ENCODE measurements at regions not wholly inside any gene's neighbourhood (a gene's known extent, or its start where the extent isn't known, plus 50 kb on each side); places are given as distances from the start of the nearest gene placed in this dataset.

DNA sequence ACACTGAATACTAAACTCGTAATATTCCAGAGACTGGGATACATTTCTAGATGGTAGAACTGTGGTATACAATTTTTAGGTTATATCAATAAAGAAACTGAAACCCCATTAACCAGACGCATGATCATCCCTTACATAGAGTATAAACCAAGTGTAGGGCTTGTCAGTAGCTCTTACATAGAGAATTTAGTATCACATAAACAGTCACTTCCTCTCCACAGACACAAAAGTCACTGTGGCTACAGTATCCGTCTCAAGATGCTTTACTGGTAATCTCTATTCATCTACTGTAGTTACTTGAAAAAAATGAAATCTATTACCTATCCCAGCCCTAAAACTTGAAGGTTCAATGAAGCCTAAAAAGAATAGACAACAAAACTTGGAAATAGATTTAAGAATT, 252.3 kb upstream of the TMPRSS15 start:
- Histone ChIP-seq H3K27ac (no peak overlapping the region), H3K4me3 (no peak overlapping the region), H3K36me3 (no peaks in the 10 kb centered on the region), H3K4me1 (no peaks in the 10 kb centered on the region), H3K9me3 (no peaks in the 10 kb centered on the region), H3K27me3 (no peaks in the 10 kb centered on the region)
- TF ChIP-seq POLR2A (IDR thresholded peaks at IDR 0.05): no peak
- TF ChIP-seq, protein P1, sequence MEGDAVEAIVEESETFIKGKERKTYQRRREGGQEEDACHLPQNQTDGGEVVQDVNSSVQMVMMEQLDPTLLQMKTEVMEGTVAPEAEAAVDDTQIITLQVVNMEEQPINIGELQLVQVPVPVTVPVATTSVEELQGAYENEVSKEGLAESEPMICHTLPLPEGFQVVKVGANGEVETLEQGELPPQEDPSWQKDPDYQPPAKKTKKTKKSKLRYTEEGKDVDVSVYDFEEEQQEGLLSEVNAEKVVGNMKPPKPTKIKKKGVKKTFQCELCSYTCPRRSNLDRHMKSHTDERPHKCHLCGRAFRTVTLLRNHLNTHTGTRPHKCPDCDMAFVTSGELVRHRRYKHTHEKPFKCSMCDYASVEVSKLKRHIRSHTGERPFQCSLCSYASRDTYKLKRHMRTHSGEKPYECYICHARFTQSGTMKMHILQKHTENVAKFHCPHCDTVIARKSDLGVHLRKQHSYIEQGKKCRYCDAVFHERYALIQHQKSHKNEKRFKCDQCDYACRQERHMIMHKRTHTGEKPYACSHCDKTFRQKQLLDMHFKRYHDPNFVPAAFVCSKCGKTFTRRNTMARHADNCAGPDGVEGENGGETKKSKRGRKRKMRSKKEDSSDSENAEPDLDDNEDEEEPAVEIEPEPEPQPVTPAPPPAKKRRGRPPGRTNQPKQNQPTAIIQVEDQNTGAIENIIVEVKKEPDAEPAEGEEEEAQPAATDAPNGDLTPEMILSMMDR (IDR thresholded peaks at IDR 0.05 in 4 of 5, conservative IDR thresholded peaks at IDR 0.05 in 1 of 5): no peak
- intact Hi-C loops (cut with DNase I; ENCODE audit: low total_unique reads): no loop called here
- no peak for ATAC-seq
- DNase-seq: no peak
- in situ Hi-C loops (cut with MboI; ENCODE audit: low sequenced_read_pairs in 4 of 4): no loop called here

DNA sequence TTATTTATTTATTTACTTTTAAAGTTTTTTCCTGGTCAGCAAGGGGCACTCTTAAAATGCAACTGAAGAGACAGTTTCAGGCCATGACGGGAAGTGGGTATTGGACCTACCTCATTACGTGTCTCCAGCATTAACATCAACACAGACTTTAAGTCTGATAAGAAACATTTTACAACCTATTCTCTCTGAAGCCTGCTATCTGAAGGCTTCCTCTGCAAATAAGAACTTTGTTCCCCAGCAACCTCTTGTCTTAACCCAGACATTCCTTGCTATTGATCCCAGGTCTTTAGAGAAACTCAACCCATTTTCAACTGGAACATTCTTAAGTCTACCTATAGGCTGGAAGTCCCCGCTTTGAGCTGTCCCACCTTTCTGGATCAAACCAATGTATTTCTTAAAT, 258.3 kb upstream of the TMPRSS15 start:
- no peaks in the 10 kb centered on the region for H3K9me3 ChIP-seq
- ATAC-seq (no peak), DNase-seq (no peak)
- intact Hi-C loops (cut with DNase I; ENCODE audit: low total_unique reads) (no loop called here), in situ Hi-C loops (cut with MboI; ENCODE audit: low sequenced_read_pairs in 4 of 4) (no loop called here)
- H3K27me3 ChIP-seq: no peaks in the 10 kb centered on the region
- H3K4me1 ChIP-seq: no peaks in the 10 kb centered on the region
- H3K27ac ChIP-seq: no peak overlapping the region
- H3K36me3 ChIP-seq: no peaks in the 10 kb centered on the region
- H3K4me3 ChIP-seq: no peak overlapping the region
- no peak for TF ChIP-seq POLR2A (IDR thresholded peaks at IDR 0.05)

DNA sequence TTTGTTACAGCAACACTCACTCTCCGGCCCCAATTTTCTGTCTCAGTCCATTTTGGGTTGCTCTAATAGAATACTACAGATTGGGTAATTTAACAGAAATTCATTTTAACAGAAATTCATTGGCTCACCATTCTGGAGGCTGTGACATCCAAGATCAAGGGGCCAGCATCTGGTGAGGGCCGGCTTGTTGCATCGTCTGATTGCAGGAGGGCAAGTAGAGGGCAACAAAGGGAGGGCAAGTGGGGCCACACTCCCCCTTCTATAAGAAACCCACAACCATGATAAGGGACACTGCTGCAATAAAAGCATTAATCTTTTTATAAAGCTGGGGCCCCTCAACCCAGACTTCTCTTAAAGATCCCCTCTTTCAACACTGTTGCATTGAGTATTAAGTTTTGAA, 260.1 kb upstream of the TMPRSS15 start:
- in situ Hi-C loops (cut with MboI; ENCODE audit: low sequenced_read_pairs in 4 of 4): no loop called here
- no peaks in the 10 kb centered on the region for H3K9me3 ChIP-seq
- no peak overlapping the region for H3K4me3 ChIP-seq
- no peaks in the 10 kb centered on the region for H3K36me3 ChIP-seq
- ATAC-seq: no peak
- DNase-seq: no peak
- H3K27me3 ChIP-seq: no peaks in the 10 kb centered on the region
- no peak for TF ChIP-seq POLR2A (IDR thresholded peaks at IDR 0.05)
- TF ChIP-seq, protein P1 (IDR thresholded peaks at IDR 0.05 in 4 of 5, conservative IDR thresholded peaks at IDR 0.05 in 1 of 5): no peak
- intact Hi-C loops (cut with DNase I; ENCODE audit: low total_unique reads): no loop called here
- H3K4me1 ChIP-seq: no peaks in the 10 kb centered on the region
- H3K27ac ChIP-seq: no peak overlapping the region

DNA sequence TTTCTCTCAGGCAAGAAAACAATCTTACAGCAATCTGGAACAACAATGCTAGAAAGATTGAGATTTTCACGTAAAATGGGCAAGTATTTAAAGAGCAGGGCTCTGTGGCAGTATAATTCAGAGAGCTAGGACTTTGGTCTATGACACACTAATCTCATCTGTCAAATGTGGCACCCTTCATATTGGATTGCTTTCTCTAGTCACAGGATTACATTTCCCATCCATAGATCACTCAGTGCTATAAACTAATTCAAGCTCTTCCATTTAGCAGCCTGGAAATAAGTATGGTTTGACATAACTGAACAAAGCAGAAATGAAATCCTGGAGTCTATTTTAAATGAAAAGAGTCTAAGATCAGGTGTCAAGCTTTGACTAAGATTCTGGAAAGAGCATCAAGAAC, 263.1 kb upstream of the TMPRSS15 start:
- no peaks in the 10 kb centered on the region for H3K36me3 ChIP-seq
- H3K27me3 ChIP-seq: no peaks in the 10 kb centered on the region
- ATAC-seq: no peak
- H3K4me3 ChIP-seq: no peak overlapping the region
- intact Hi-C loops (cut with DNase I; ENCODE audit: low total_unique reads): no loop called here
- TF ChIP-seq, protein P1 (IDR thresholded peaks at IDR 0.05 in 4 of 5, conservative IDR thresholded peaks at IDR 0.05 in 1 of 5): no peak
- no peak for TF ChIP-seq POLR2A (IDR thresholded peaks at IDR 0.05)
- no peak overlapping the region for H3K27ac ChIP-seq
- in situ Hi-C loops (cut with MboI; ENCODE audit: low sequenced_read_pairs in 4 of 4): no loop called here
- no peaks in the 10 kb centered on the region for H3K4me1 ChIP-seq
- no peaks in the 10 kb centered on the region for H3K9me3 ChIP-seq
- no peak for DNase-seq

DNA sequence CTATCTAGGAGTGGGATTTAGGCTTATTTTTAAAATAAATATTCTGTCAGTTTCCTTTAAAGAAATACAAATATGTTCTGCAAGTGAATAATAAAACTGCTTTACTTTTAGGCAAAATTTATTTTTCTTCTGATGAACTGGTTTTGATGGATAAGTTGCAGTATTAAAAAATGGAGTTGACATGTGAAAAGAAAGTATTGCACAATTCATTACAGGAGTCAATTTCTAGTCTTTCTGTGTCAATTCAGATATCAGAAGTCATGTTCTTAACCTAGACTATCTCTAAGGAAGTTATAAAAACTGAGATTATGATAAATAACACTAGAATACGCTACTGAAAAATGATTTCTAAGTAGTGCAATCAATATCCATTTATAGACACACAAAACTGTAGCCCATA, 270.2 kb upstream of the TMPRSS15 start:
- in situ Hi-C loops (cut with MboI; ENCODE audit: low sequenced_read_pairs in 4 of 4): no loop called here
- intact Hi-C loops (cut with DNase I; ENCODE audit: low total_unique reads): no loop called here
- Histone ChIP-seq H3K9me3 (no peaks in the 10 kb centered on the region), H3K4me1 (no peaks in the 10 kb centered on the region), H3K36me3 (no peaks in the 10 kb centered on the region), H3K4me3 (no peak overlapping the region), H3K27ac (no peak overlapping the region), H3K27me3 (no peaks in the 10 kb centered on the region)
- TF ChIP-seq POLR2A (IDR thresholded peaks at IDR 0.05): no peak
- TF ChIP-seq, protein P1 (IDR thresholded peaks at IDR 0.05 in 4 of 5, conservative IDR thresholded peaks at IDR 0.05 in 1 of 5): no peak
- no peak for ATAC-seq
- no peak for DNase-seq

Measured in gastrocnemius medialis (tissue), 4 donors.